Suprapubic skin (tissue), 3 donors: ENCODE measurements at regions not wholly inside any gene's neighbourhood (a gene's known extent, or its start where the extent isn't known, plus 50 kb on each side); places are given as distances from the start of the nearest gene placed in this dataset.

Experiments
- POLR2AphosphoS5 ChIP-seq, 3 donors: sonication (generic); formaldehyde crosslinking; IDR thresholded peaks; one replicate each; pipeline ENCODE4 v1.6.1; 2017; ENCODE audit warnings: antibody characterized with exemption in 3 of 3
- TF ChIP-seq, protein P1 (sequence below), 2 donors: fragments of 200-600 bp in 1 of 2; fragments of 450-650 bp in 1 of 2; sonication (generic) in 1 of 2; IDR thresholded peaks; one replicate each; pipeline ENCODE4 v1.5.1; 2016 to 2019; ENCODE audit warnings: antibody characterized with exemption in 2 of 2, mild to moderate bottlenecking in 1 of 2, moderate library complexity in 1 of 2

DNA sequence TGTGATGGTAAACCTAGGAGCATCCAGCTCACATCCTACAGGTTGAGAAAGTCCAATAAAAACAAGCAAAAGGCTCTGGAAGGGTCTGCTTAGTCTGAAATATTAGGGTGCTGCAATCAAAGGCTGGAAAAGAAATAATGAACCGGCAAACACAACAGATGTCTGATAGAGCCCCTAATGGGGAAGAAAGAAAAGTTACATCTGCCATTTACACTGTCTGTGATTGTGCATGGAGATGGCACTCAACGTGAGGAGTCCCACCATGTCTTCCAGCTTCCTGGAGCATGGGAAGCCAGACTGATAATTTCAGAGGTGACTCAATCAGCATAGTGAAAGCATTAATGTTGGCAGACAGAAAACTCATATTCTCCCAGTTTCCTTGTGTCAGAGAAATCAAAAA, 307.8 kb downstream of the EPHA4 start:
- TF ChIP-seq, protein P1, sequence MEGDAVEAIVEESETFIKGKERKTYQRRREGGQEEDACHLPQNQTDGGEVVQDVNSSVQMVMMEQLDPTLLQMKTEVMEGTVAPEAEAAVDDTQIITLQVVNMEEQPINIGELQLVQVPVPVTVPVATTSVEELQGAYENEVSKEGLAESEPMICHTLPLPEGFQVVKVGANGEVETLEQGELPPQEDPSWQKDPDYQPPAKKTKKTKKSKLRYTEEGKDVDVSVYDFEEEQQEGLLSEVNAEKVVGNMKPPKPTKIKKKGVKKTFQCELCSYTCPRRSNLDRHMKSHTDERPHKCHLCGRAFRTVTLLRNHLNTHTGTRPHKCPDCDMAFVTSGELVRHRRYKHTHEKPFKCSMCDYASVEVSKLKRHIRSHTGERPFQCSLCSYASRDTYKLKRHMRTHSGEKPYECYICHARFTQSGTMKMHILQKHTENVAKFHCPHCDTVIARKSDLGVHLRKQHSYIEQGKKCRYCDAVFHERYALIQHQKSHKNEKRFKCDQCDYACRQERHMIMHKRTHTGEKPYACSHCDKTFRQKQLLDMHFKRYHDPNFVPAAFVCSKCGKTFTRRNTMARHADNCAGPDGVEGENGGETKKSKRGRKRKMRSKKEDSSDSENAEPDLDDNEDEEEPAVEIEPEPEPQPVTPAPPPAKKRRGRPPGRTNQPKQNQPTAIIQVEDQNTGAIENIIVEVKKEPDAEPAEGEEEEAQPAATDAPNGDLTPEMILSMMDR (IDR thresholded peaks at IDR 0.05), result no peak
- no peak for TF ChIP-seq POLR2AphosphoS5 (IDR thresholded peaks at IDR 0.05)
